MCF 10A (cell line): ENCODE measurements at regions not wholly inside any gene's neighbourhood (a gene's known extent, or its start where the extent isn't known, plus 50 kb on each side); places are given as distances from the start of the nearest gene placed in this dataset.

ENCODE experiments used
- BruUV-seq: library from RNA; stranded (reverse); fragments of 400-500 nt; replicated peaks from 2 replicates; lab custom pipeline; 2021; lab: Mats Ljungman, UMichigan
- CTCF ChIA-PET: fragments of 300-600 bp; sonication (Branson Sonifier 250); formaldehyde crosslinking; extraction: SDS; loops from one replicate; lab custom pipeline; 2021; ENCODE audit warnings: antibody characterized with exemption, inconsistent platforms; lab: Yijun Ruan, JAX
- POLR2A ChIA-PET: fragments of 300-600, 350-650 bp; sonication (Branson Sonifier 250); formaldehyde crosslinking; extraction: SDS; loops from one replicate; lab custom pipeline; 2020; ENCODE audit warnings: antibody characterized with exemption, inconsistent platforms; lab: Yijun Ruan, JAX
- DNase-seq: peaks from one replicate; pipeline ENCODE4 v3.0.0-alpha.2; 2018; ENCODE audit not compliant: unreplicated experiment
- H3K27ac Mint-ChIP-seq: one replicate; pipeline ENCODE4 v1.8.0; 2022; ENCODE audit warnings: mild to moderate bottlenecking, low read depth, mixed read lengths; ENCODE audit not compliant: unreplicated experiment
- H3K27me3 Mint-ChIP-seq: one replicate; pipeline ENCODE4 v1.8.0; 2022; ENCODE audit warnings: mixed read lengths; ENCODE audit not compliant: insufficient read depth, unreplicated experiment
- H3K36me3 Mint-ChIP-seq: one replicate; pipeline ENCODE4 v1.8.0; 2022; ENCODE audit warnings: mild to moderate bottlenecking, moderate library complexity, mixed read lengths; ENCODE audit not compliant: insufficient read depth, unreplicated experiment
- H3K4me1 Mint-ChIP-seq: one replicate; pipeline ENCODE4 v1.8.0; 2022; ENCODE audit warnings: mixed read lengths; ENCODE audit not compliant: insufficient read depth, unreplicated experiment
- H3K4me3 Mint-ChIP-seq: one replicate; pipeline ENCODE4 v1.8.0; 2022; ENCODE audit warnings: mild to moderate bottlenecking, moderate library complexity, mixed read lengths; ENCODE audit not compliant: unreplicated experiment
- H3K9me3 Mint-ChIP-seq: one replicate; pipeline ENCODE4 v1.8.0; 2022; ENCODE audit warnings: mixed read lengths; ENCODE audit not compliant: unreplicated experiment
- intact Hi-C: fragments of 100-400 bp; cut with micrococcal nuclease; formaldehyde crosslinking; loops from 2 replicates; pipeline ENCODE4 v1.14.1; 2022
- TF ChIP-seq, protein P1 (sequence below): fragments of 200-600 bp; IDR thresholded peaks from one replicate; pipeline ENCODE4 v1.8.0; 2022; ENCODE audit warnings: antibody characterized with exemption, mild to moderate bottlenecking; ENCODE audit not compliant: unreplicated experiment

DNA sequence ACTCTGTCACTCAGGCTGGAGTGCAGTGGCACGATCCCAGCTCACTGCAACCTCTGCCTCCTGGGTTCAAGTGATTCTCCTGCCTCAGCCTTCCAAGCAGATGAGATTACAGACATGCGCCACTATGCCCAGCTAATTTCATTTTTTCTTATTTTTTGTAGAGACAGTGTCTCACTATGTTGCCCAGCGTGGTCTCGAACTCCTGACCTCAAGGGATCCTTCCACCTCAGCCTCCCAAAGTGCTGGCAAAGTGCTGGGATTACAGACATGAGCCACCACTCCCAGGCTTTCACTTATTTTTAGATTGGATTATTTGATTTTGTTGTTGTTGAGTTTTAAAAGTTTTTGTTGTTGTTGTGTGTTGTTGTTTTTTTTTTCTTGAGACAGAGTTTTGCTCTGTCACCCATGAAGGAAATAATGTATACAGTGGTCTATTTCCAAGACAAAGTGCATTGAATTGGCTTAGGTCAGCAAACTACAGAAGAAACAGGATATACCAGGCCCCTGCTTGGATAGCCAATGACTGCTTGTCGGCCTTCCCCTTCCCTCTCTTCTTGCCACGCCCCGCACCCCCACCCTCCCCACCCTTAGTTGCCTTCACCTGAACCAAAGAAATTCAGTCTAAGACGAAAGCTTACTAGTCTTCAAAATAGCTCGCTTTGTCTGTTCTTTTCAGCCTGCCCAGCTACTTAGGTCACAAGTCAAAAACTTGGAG is 91.8 kb upstream of the CLDN5 start:
- no peaks in the 10 kb centered on the region for H3K9me3 Mint-ChIP-seq
- H3K36me3 Mint-ChIP-seq: no peaks in the 10 kb centered on the region
- ChIA-PET CTCF (no interaction called here), POLR2A (no interaction called here)
- no peak overlapping the region for H3K27ac Mint-ChIP-seq
- TF ChIP-seq, protein P1, sequence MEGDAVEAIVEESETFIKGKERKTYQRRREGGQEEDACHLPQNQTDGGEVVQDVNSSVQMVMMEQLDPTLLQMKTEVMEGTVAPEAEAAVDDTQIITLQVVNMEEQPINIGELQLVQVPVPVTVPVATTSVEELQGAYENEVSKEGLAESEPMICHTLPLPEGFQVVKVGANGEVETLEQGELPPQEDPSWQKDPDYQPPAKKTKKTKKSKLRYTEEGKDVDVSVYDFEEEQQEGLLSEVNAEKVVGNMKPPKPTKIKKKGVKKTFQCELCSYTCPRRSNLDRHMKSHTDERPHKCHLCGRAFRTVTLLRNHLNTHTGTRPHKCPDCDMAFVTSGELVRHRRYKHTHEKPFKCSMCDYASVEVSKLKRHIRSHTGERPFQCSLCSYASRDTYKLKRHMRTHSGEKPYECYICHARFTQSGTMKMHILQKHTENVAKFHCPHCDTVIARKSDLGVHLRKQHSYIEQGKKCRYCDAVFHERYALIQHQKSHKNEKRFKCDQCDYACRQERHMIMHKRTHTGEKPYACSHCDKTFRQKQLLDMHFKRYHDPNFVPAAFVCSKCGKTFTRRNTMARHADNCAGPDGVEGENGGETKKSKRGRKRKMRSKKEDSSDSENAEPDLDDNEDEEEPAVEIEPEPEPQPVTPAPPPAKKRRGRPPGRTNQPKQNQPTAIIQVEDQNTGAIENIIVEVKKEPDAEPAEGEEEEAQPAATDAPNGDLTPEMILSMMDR: no peak
- no peaks in the 10 kb centered on the region for H3K27me3 Mint-ChIP-seq
- intact Hi-C loops: no loop called here
- H3K4me3 Mint-ChIP-seq: no peak overlapping the region
- no TSS peak for BruUV-seq
- no peak for DNase-seq
- no peaks in the 10 kb centered on the region for H3K4me1 Mint-ChIP-seq

DNA sequence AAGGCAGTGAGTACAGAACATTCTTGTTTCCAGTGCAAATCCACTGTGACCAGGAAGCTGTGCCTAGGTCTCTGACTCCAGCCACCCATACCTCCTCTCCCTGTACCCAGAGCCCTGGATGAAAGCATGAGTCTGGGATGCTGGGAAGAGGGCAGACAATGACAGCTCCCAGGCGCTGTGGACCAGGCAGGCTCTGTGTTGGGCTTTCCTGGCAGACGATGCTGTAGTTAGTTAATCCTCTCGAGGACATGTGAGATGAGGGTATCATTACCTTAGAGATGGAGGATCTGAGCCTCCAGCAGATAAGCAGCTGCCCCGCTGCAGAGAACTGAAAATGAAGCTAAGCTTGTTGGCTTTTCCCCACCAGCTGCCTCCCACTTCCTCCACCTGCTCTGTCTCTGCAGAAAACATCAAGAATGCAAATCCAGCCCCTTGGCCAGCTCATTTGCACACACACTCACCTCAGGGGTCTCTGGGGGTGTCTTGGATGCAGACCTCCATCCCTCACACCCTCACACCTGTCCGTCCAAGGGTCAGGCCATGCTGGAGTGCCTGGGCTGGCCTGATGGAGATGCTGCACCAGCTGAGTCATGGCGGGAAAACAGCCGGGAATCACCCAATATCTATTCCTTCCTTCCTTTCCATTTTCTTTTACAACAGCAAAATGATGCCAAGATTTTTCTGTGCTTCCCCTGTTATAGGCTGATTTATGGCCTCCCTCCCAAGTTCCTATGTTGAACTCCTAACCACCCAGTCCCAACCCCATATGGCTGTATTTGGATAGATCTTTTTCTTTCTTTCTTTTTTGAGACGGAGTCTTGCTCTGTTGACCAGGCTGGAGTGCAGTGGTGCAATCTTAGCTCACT is 94.9 kb upstream of the SEPTIN5 start:
- Mint-ChIP-seq H3K36me3 (no peaks in the 10 kb centered on the region), H3K4me1 (no peaks in the 10 kb centered on the region), H3K9me3 (no peaks in the 10 kb centered on the region), H3K27ac (no peak overlapping the region), H3K27me3 (peaks cover 14% of the 10 kb centered on the region), H3K4me3 (no peak overlapping the region)
- DNase-seq: no peak
- TF ChIP-seq, protein P1: no peak
- no TSS peak for BruUV-seq
- POLR2A ChIA-PET: no interaction called here
- CTCF ChIA-PET: interaction anchor here (0.7 to 2.9 kb wide), 3 partner anchors 11 to 371 kb away, joined by 3 to 11 read pairs (median 4); no protein-coding TSS in a partner anchor
- intact Hi-C loops: no loop called here

DNA sequence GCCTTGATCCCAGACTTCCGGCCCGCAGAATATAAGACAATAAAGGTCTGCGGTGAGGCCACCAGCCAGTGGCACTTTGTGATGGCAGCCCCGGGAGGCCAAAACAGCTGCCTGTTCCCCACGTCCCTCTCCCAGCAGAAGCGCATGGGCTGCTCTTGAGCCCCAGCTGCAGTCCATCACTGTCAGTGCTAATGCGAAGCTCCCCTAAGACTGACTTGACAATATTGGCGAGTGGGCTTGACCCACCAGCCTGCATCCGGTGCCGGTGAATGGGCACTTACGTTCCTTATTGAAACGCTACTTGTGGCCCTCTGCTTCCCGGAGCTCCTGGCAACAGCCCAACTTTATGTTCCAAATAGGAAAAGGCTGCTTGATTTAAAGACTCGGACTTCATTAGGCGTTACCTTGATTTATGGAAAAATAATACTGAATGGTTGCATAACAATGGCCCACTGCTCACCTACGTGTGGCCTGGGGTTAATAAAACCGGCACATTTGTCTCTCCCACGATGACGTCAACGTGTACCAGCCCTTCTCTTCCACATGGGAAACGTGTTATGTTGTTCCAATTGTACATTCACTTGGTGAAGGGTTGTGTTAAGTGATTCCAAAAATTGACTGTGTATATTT is 93.4 kb upstream of the SEPTIN5 start:
- Mint-ChIP-seq H3K27me3 (peaks cover 14% of the 10 kb centered on the region), H3K27ac (no peak overlapping the region), H3K4me3 (no peak overlapping the region), H3K4me1 (no peaks in the 10 kb centered on the region), H3K36me3 (no peaks in the 10 kb centered on the region), H3K9me3 (no peaks in the 10 kb centered on the region)
- no peak for DNase-seq
- intact Hi-C loops: no loop called here
- no TSS peak for BruUV-seq
- CTCF ChIA-PET: interaction anchor here (0.6 kb wide), 1 partner anchor 110 kb away, joined by 3 read pairs; no protein-coding TSS in a partner anchor
- TF ChIP-seq, protein P1: no peak
- POLR2A ChIA-PET: no interaction called here
